Endodermal cell (in vitro differentiated cells): ENCODE measurements at regions not wholly inside any gene's neighbourhood (a gene's known extent, or its start where the extent isn't known, plus 50 kb on each side); places are given as distances from the start of the nearest gene placed in this dataset.

Experiments used
- DNase-seq: peaks from one replicate; pipeline ENCODE4 v3.0.0-alpha.2; 2017
- H3K27ac ChIP-seq: 2 replicates; pipeline ENCODE4 v1.5.1; 2013; ENCODE audit warnings: mild to moderate bottlenecking, low read depth, low read length, moderate library complexity
- H3K27me3 ChIP-seq: 2 replicates; pipeline ENCODE4 v1.6.1; 2013; ENCODE audit warnings: mild to moderate bottlenecking, low read length, moderate library complexity; ENCODE audit not compliant: insufficient read depth, control insufficient read depth, poor library complexity, severe bottlenecking
- H3K36me3 ChIP-seq: 2 replicates; pipeline ENCODE4 v1.7.0; 2013; ENCODE audit warnings: mild to moderate bottlenecking, low read length, moderate library complexity; ENCODE audit not compliant: control insufficient read depth, insufficient read depth
- H3K4me1 ChIP-seq: one replicate; pipeline ENCODE4 v1.7.0; 2013; ENCODE audit warnings: low read length; ENCODE audit not compliant: control insufficient read depth, insufficient read depth
- H3K4me3 ChIP-seq: 2 replicates; pipeline ENCODE4 v1.5.1; 2013; ENCODE audit warnings: mild to moderate bottlenecking, low read length, moderate library complexity
- H3K9ac ChIP-seq: 2 replicates; pipeline ENCODE4 v1.6.1; 2013; ENCODE audit warnings: mild to moderate bottlenecking, low read length, moderate library complexity; ENCODE audit not compliant: poor library complexity, severe bottlenecking; ENCODE audit errors: extremely low read depth
- H3K9me3 ChIP-seq: 2 replicates; pipeline ENCODE4 v1.6.1; 2013; ENCODE audit warnings: mild to moderate bottlenecking, low read length, moderate library complexity; ENCODE audit not compliant: control insufficient read depth
- H3K27ac Mint-ChIP-seq: 2 replicates; pipeline ENCODE4 v1.8.0; 2020; ENCODE audit warnings: mixed read lengths
- H3K27me3 Mint-ChIP-seq: 2 replicates; pipeline ENCODE4 v1.8.0; 2021; ENCODE audit warnings: mild to moderate bottlenecking, mixed read lengths; ENCODE audit not compliant: insufficient read depth
- H3K36me3 Mint-ChIP-seq: 2 replicates; pipeline ENCODE4 v1.8.0; 2020; ENCODE audit warnings: low read depth, mixed read lengths
- H3K4me1 Mint-ChIP-seq: 2 replicates; pipeline ENCODE4 v1.8.0; 2020; ENCODE audit warnings: mixed read lengths
- H3K4me3 Mint-ChIP-seq: 2 replicates; pipeline ENCODE4 v1.8.0; 2020; ENCODE audit warnings: mild to moderate bottlenecking, moderate library complexity, mixed read lengths
- H3K9me3 Mint-ChIP-seq: 2 replicates; pipeline ENCODE4 v1.8.0; 2020; ENCODE audit warnings: mild to moderate bottlenecking, mixed read lengths
- CTCF ChIP-seq: fragments of 200-600 bp; sonication (generic); conservative IDR thresholded peaks from 2 replicates; pipeline ENCODE4 v1.5.0; 2021; ENCODE audit warnings: antibody characterized with exemption, mild to moderate bottlenecking
- WGBS, 2 experiments: methylation state at CpG; one replicate each; pipeline versions ENCODE4 v1.1.5 to v1.1.7; 2013; ENCODE audit warnings: missing lambda C conversion rate in 2 of 2, mixed read lengths in 1 of 2; ENCODE audit not compliant: insufficient coverage in 1 of 2, insufficient read length in 1 of 2; 5-methylcytosine and 5-hydroxymethylcytosine counted together

- H3K27me3 ChIP-seq = no peaks in the 10 kb centered on the region
- Mint-ChIP-seq H3K4me3 (no peak overlapping the region), H3K4me1 (no peaks in the 10 kb centered on the region), H3K36me3 (no peaks in the 10 kb centered on the region), H3K9me3 (no peaks in the 10 kb centered on the region), H3K27ac (no peak overlapping the region), H3K27me3 (no peaks in the 10 kb centered on the region)
- no peaks in the 10 kb centered on the region for H3K36me3 ChIP-seq
- no peak for DNase-seq
- 91 to 100% methylated on average over 5 of the region's 5 CpGs for whole genome bisulfite sequencing, 2 experiments
- no peaks in the 10 kb centered on the region for H3K4me1 ChIP-seq
- no peak overlapping the region for H3K9ac ChIP-seq
- no peak overlapping the region for H3K27ac ChIP-seq
- H3K4me3 ChIP-seq = no peak overlapping the region
- no peaks in the 10 kb centered on the region for H3K9me3 ChIP-seq
- no peak for TF ChIP-seq CTCF
Observed at GRCh38 chr4:110265001-110265400, 66.6 kb upstream of the ELOVL6 start.

- no peaks in the 10 kb centered on the region for H3K4me1 Mint-ChIP-seq
- H3K9me3 ChIP-seq = no peaks in the 10 kb centered on the region
- H3K36me3 Mint-ChIP-seq = no peaks in the 10 kb centered on the region
Observed at GRCh38 chr4:110260299-110260698, 61.9 kb upstream of the ELOVL6 start.

DNA sequence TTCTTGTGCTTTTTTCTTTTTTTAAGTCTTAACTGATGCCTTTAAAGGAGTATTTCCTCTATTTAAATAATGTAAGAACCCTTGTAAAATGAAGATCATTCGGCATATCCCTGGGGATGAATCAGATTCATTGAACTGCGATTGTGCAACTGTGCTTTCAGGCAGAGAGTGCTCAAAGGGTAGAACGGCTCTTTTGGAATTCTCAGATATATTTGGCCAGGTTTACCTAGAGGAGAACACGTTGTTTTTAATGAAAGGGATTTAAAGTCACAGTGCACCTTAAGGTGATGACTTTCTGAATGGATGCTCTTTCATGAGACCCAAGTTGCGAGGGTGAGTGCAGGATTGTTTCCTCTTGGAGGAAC, 51.6 kb upstream of the ELOVL6 start:
- H3K36me3 Mint-ChIP-seq = no peaks in the 10 kb centered on the region
- H3K9me3 Mint-ChIP-seq = no peaks in the 10 kb centered on the region
- peaks cover 4% of the 10 kb centered on the region for H3K27me3 Mint-ChIP-seq
- WGBS, 2 experiments = 92 to 93% methylated on average over 5 of the region's 5 CpGs
- H3K4me1 Mint-ChIP-seq = peaks cover 18% of the 10 kb centered on the region
- Histone ChIP-seq H3K9ac (no peak overlapping the region), H3K4me1 (no peaks in the 10 kb centered on the region), H3K4me3 (no peak overlapping the region), H3K9me3 (no peaks in the 10 kb centered on the region), H3K27ac (no peak overlapping the region), H3K27me3 (no peaks in the 10 kb centered on the region), H3K36me3 (no peaks in the 10 kb centered on the region)
- TF ChIP-seq CTCF = no peak
- H3K4me3 Mint-ChIP-seq = no peak overlapping the region
- no peak for DNase-seq
- H3K27ac Mint-ChIP-seq = no peak overlapping the region

More at GRCh38 chr4:110260299-110260698, 61.9 kb upstream of the ELOVL6 start:
- 86 to 89% methylated on average over 4 of the region's 4 CpGs for WGBS, 2 experiments
- no peaks in the 10 kb centered on the region for H3K27me3 ChIP-seq
- no peak overlapping the region for H3K4me3 Mint-ChIP-seq
- H3K4me3 ChIP-seq = no peak overlapping the region
- TF ChIP-seq CTCF = no peak
- H3K9me3 Mint-ChIP-seq = no peaks in the 10 kb centered on the region
- DNase-seq = no peak
- no peak overlapping the region for H3K27ac Mint-ChIP-seq
- H3K36me3 ChIP-seq = no peaks in the 10 kb centered on the region
- no peak overlapping the region for H3K27ac ChIP-seq
- H3K4me1 ChIP-seq = no peaks in the 10 kb centered on the region
- no peak overlapping the region for H3K9ac ChIP-seq
- H3K27me3 Mint-ChIP-seq = no peaks in the 10 kb centered on the region
